GDM1 (cell line): ENCODE measurements at regions not wholly inside any gene's neighbourhood (a gene's known extent, or its start where the extent isn't known, plus 50 kb on each side); places are given as distances from the start of the nearest gene placed in this dataset.

Experiments
- DNase-seq: peaks from one replicate; lab custom pipeline; 2025; lab: John Stamatoyannopoulos, UW

- DNase-seq, result no peak
Measured at GRCh38 chr18:73316513-73316912, 448.7 kb upstream of the NETO1 start.

GRCh38 chr18:73315381-73315780 is 447.6 kb upstream of the NETO1 start:
- DNase-seq, result no peak

- no peak for DNase-seq
Measured at GRCh38 chr18:73313476-73313875, 445.7 kb upstream of the NETO1 start.

DNA sequence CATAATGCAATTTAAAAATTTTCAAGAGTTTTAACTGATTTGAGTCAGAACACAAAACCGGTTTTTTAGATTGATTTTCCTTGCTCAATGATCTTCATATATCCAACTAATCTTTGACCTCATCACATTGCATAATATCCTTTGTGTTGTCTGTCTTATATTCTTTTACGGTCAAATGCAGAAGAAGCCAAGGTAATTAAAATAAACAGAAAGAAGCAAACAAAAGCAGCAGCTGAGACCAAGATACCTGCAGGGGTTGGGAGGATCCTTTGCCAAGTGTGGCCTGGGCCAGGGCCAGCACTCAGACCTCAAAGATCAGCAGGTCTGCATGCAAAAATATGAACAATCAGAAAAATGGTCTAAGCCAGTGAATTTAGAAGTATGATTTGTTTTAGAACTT is 428.9 kb upstream of the NETO1 start:
- DNase-seq, result no peak

- no peak for DNase-seq
Measured at GRCh38 chr18:73292156-73292555, 424.4 kb upstream of the NETO1 start.

DNA sequence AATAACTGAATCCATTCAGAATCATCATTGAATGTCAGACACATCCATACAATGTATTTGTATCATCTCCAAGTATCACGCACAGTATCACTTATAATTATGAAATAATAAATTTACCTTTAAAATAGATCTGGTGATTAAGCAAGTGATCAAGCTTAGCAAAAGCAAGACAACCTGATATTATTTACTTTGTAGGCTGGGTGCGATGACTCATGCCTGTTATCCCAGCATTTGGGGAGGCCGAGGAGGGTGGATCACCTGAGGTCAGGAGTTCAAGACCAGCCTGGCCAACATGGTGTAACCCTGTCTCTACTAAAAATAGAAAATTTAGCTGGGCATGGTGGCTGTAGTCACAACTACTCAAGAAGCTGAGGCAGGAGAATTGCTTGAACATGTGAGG is 421.0 kb upstream of the NETO1 start:
- no peak for DNase-seq

DNA sequence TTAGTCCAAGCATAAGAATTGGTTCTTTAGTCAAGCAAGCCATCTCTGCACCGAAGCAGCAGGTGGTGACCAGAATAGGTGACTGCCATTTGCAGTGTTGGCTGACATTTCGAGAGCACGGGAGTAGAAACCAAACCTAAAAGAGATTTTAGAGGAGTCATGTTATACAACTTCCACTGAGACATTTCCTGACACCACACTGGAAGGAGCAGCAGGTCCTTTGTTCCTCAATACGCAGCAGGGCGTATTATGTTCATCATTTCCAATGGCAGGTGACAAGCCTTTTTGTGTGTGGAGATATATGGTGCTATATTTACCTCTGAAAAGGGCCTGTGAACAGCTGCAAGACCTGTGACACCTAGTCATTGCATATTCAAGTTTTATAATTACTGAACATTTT is 418.8 kb upstream of the NETO1 start:
- no peak for DNase-seq

DNA sequence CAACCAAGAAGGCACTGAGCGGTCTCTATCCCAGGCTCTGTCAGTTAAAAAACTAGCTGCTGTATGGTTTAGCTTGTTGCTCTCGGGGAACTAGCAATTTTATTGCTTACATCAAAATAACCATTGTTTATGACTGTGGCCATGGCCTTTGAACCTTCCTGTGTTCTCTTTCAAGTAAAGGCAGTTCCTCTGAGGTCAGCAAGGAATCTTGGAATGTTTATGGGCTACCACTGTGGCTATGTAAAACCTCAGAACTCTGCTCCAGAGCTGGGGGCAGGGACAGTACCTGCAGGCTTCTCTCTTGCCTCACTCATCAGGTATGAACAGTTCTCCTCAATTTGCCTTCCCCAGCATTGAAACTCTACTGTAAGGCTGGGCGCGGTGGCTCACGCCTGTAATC is 416.0 kb upstream of the NETO1 start:
- no peak for DNase-seq

DNA sequence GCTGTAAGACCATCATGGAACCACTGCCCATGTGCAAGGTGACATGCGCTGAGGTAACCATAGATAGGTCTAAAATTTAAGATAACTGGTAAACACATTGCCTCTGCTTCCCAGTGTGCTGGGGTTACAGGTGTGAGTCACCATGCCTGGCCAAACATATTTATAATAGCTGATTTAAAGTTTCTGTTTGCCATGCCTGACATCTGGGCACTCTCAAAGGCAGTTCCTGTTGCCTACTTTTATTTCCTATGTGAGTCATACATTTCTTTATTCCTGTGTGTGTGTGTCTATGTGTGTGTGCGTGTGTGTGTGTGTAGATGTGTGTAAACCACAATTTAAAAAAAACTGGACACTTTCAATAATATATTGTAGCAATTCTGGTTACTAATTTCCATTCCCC is 415.2 kb upstream of the NETO1 start:
- no peak for DNase-seq

- DNase-seq, result no peak
Measured at GRCh38 chr18:73279498-73279897, 411.7 kb upstream of the NETO1 start.

DNA sequence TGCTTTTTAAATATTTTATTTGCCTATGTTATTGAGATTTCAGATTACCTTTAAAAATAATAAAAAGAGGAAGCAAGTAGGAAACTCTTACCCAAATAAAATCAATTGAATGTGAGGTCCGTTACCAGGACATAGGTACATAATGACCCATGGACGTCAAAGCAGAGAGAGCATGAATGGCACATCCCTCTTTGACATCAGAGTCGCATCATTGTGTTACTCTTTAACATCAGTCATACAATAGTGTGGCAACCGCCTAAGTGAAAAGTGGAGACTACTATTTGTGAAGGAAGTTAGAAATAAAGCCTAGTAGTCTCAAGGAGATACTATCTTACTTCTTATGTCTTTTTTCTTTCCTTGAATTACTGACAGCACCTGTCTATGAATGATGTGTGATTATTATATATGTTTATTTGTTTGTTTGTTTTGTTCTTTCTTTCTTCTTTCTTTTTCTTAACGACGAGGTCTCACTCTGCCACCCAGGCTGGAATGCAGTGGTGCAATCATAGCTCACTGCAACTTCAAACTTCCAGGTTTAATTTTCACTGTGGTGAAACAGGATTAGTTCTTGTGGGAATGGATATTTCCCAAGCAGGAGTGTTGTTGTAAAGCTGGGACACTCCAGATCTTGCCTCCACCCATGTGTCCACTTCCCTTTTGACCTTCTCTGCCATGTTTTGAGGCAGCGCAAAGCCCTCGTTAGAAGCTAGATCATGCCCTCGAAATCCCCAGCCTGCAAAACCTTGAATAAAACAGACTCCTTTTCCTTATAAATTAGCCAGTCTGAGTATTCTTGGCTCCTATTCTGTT is 407.2 kb upstream of the NETO1 start:
- DNase-seq, result no peak

GRCh38 chr18:73270920-73271634 is 403.3 kb upstream of the NETO1 start:
- no peak for DNase-seq

GRCh38 chr18:73264562-73264921 is 396.8 kb upstream of the NETO1 start:
- DNase-seq, result no peak

GRCh38 chr18:73261923-73262322 is 394.1 kb upstream of the NETO1 start:
- DNase-seq, result no peak

- DNase-seq, result no peak
Measured at GRCh38 chr18:73261243-73261642, 393.5 kb upstream of the NETO1 start.

DNA sequence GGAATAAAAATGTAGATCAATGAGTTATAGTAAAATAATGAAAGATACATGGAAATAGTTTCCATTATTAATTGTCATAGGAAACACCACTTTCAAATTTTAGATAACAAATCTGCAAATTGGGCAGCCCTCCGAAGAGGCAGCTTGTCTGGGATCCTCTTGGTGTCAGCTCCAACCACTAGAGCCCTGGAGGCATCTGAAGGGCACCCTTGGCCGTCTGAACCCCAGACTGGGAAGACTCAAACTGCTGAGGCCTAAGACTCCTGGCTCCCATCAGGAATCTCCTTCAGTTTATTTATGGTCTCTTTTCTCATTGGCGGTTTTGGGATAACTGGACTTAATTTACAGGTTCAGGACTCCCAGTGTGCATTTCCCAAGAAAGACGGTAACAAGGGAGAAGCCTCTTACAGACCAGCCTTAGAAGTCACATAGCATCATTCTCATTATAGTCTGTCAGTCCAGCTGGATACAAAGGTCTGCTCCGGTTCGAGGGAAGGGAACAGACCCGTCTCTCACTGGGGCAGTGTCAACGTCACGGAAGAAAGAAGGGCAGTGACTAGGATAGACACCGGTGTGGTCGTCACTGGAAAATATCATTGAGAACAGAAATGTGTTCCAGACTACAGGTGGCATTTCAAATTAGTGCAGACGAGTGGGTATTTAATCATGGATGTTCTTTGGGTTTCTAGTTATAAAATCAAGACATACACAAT is 390.7 kb upstream of the NETO1 start:
- no peak for DNase-seq

GRCh38 chr18:73254564-73254963 is 386.8 kb upstream of the NETO1 start:
- DNase-seq, result no peak

- no peak for DNase-seq
Measured at GRCh38 chr18:73249030-73249429, 381.2 kb upstream of the NETO1 start.

DNA sequence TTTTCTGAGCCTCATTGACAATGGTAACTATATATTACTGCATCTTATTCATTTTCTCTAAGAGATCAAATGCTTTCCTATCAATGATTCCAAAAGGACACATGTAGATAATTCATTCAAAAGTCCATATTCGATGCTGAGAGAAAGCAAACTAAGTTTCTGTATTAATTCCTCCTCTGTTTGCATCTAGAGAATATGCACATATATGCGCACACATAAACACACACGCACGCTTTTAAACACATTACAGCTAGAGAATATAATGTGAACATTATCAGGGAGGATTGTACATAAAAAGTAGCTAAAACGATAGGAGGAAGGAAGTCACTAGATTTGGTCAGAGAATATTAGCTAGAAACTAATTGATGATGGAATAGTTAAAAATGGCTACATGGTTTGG is 379.0 kb upstream of the NETO1 start:
- no peak for DNase-seq

DNA sequence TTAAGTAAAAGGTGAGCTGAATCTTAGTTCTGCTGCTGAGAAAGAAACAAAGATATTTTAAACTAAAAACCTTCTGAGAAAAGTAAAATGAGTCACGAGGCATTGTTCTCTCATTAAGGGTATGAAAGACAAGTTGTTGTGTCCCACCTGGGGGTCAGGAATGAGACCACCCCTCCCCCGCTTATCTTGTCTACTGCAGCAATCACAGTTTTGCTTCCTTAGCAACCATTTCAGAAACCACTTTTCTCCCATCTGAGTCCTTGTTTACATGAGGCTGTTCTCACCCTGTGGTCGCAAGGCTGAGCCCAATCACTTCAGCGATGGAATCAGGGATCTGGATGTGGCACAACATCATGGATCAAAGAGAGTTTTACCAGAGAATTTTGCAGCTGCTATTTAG is 377.6 kb upstream of the NETO1 start:
- no peak for DNase-seq

- no peak for DNase-seq
Measured at GRCh38 chr18:73244401-73244800, 376.6 kb upstream of the NETO1 start.

GRCh38 chr18:73240899-73241298 is 373.1 kb upstream of the NETO1 start:
- no peak for DNase-seq

GRCh38 chr18:73235921-73236320 is 368.1 kb upstream of the NETO1 start:
- DNase-seq, result no peak
